ENCODE measurements at regions not wholly inside any gene's neighbourhood (a gene's known extent, or its start where the extent isn't known, plus 50 kb on each side); places are given as distances from the start of the nearest gene placed in this dataset.

DNA sequence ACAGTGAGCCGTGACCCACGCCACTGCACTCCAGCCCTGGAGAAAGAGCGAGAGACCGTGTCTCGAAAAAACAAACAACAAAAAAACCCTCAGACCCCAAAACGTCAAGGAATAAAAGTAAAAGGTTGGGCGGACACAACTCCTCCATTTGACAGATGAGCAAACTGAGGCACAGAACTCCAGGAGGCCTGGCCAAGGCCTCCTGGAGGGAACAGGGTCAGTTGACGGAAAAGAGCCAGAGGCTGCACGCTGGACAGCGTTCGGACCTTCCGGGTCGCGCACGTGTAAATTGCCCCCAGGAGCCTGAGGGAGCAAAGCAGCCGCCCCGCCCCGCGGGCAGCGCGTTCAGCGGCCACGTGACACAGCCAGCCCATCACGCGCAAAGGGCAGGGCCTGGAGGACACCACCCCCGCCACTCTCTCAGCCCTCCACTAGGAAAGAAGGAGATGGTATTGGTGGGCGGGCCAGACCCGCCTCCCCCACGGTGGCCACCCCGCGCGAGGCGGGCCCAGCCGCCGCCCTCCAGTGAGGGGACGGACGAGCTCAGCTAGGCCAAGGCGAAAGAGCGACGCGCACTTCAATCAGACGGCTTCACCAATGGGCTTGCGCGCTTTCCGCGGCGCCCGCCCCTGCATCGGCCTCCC is 81.5 kb downstream of the PTPDC1 start:
- Histone ChIP-seq H3K4me1 (ENCODE audit: insufficient read depth, poor library complexity, severe bottlenecking) (peaks cover 20% of the 10 kb centered on the region), H3K27me3 (ENCODE audit: insufficient read depth, poor library complexity, severe bottlenecking) (no peaks in the 10 kb centered on the region)

DNA sequence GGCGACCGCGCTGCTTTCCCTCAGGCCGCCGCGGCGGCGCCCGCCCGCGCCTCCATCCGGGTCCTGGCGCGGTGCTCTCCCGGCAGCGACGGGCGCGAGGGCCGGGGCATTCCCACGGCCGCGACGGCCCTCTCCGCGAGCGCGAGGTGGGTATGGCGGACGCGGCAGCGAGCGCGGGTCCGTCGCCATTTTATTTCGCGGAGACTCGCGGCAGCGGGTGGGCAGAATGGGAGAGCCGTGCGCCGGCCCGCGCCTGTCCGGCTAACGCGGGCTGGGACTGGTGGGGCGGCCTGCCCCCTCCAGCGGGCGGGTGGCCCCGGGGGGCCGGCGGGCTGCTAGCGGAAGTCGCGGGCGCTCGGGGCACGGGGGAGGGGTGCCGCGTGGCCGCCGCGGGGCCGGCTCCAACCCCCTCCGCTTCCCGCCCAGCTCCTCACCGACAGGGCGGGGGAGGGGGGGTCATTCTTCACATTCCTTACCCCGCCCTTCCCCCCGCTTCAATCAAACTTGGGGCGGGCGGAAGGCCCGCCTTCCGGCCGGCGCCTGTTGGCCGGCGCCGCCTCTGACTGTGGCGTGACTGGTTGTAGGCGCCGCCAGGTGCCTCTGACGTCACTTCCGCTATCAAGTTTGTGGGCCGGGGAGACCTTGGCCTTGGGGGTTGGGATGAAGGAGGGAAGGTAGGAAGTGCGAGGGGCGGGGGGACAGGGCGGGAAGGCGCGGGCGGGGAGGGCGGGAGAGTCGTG is 82.1 kb downstream of the PTPDC1 start:
- no peaks in the 10 kb centered on the region for H3K9me3 ChIP-seq (ENCODE audit: severe bottlenecking)

More for the DNA sequence above, 81.5 kb downstream of the PTPDC1 start:
- ATAC-seq (ENCODE audit: low read depth) (peak; percentile 92), DNase-seq (ENCODE audit: low spot score) (peak; percentile 97)
- TF ChIP-seq, protein P1, sequence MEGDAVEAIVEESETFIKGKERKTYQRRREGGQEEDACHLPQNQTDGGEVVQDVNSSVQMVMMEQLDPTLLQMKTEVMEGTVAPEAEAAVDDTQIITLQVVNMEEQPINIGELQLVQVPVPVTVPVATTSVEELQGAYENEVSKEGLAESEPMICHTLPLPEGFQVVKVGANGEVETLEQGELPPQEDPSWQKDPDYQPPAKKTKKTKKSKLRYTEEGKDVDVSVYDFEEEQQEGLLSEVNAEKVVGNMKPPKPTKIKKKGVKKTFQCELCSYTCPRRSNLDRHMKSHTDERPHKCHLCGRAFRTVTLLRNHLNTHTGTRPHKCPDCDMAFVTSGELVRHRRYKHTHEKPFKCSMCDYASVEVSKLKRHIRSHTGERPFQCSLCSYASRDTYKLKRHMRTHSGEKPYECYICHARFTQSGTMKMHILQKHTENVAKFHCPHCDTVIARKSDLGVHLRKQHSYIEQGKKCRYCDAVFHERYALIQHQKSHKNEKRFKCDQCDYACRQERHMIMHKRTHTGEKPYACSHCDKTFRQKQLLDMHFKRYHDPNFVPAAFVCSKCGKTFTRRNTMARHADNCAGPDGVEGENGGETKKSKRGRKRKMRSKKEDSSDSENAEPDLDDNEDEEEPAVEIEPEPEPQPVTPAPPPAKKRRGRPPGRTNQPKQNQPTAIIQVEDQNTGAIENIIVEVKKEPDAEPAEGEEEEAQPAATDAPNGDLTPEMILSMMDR (IDR thresholded peaks at IDR 0.05; ENCODE audit: poor library complexity, severe bottlenecking) = no peak
- Histone ChIP-seq H3K36me3 (ENCODE audit: low read depth) (peaks cover 36% of the 10 kb centered on the region), H3K27ac (ENCODE audit: poor library complexity, severe bottlenecking) (peak overlapping the region; percentile 87), H3K4me3 (ENCODE audit: severe bottlenecking) (peak overlapping the region; percentile 97), H3K9me3 (ENCODE audit: severe bottlenecking) (no peaks in the 10 kb centered on the region)

DNA sequence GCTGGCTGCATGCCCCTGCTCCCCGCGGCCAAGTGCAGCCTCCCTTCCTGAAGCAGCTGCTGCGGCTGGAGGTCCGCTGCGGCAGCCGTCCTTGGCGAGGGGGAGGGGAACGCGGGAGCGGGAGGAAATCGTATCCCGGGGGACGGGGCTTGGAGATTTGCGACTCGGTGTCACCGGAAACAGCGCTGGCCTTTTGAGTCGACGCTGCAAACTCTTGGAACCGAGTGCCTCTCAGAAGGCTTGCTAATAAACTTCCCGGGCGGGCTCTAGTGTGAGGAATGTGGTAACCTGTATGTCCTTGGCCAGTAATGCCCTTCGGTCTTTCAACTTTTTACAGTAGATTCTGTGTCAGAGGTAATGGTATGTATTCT is 82.7 kb downstream of the PTPDC1 start:
- H3K36me3 ChIP-seq (ENCODE audit: low read depth) = peaks cover 49% of the 10 kb centered on the region
- H3K4me3 ChIP-seq (ENCODE audit: severe bottlenecking) = peak overlapping the region; percentile 58
- DNase-seq (ENCODE audit: low spot score) (no peak), ATAC-seq (ENCODE audit: low read depth) (peak; percentile 28)
- H3K4me1 ChIP-seq (ENCODE audit: insufficient read depth, poor library complexity, severe bottlenecking) = peaks cover 26% of the 10 kb centered on the region
- TF ChIP-seq, protein P1 (IDR thresholded peaks at IDR 0.05; ENCODE audit: poor library complexity, severe bottlenecking) = no peak
- H3K27me3 ChIP-seq (ENCODE audit: insufficient read depth, poor library complexity, severe bottlenecking) = no peaks in the 10 kb centered on the region
- H3K9me3 ChIP-seq (ENCODE audit: severe bottlenecking) = no peaks in the 10 kb centered on the region
- H3K27ac ChIP-seq (ENCODE audit: poor library complexity, severe bottlenecking) = peak overlapping the region; percentile 87

More for the DNA sequence above, 82.1 kb downstream of the PTPDC1 start:
- peak; percentile 59 for ATAC-seq (ENCODE audit: low read depth)
- DNase-seq (ENCODE audit: low spot score) = peak; percentile 98
- Histone ChIP-seq H3K4me1 (ENCODE audit: insufficient read depth, poor library complexity, severe bottlenecking) (peaks cover 23% of the 10 kb centered on the region), H3K4me3 (ENCODE audit: severe bottlenecking) (peak overlapping the region; percentile 97), H3K27ac (ENCODE audit: poor library complexity, severe bottlenecking) (peak overlapping the region; percentile 87), H3K36me3 (ENCODE audit: low read depth) (peaks cover 43% of the 10 kb centered on the region), H3K27me3 (ENCODE audit: insufficient read depth, poor library complexity, severe bottlenecking) (no peaks in the 10 kb centered on the region)
- TF ChIP-seq, protein P1 (IDR thresholded peaks at IDR 0.05; ENCODE audit: poor library complexity, severe bottlenecking) = no peak

DNA sequence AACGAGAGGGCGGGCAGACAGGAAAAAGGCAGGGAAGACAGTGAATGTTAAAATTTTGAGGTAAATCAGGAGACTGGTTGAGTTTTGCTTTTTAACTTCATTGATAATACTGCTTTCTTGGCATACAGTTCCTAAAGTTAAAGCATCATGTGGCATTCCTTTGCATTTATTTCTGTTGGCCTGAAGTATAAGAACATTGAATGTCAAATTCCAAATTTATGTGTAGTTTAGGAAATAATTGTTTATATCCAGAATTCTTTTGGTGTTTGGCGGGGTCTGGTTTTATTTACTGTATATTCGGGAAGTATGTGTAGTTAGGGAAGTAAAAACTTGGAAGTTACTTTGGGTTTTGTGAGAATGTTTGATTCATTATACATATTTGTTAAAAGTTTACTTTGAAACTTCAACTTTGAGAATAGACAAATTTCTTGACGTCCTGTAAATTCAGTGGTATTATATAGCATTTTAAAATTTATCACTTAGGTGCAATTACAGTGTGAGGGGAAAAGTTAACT is 83.2 kb downstream of the PTPDC1 start:
- TF ChIP-seq, protein P1 (IDR thresholded peaks at IDR 0.05; ENCODE audit: poor library complexity, severe bottlenecking) = no peak
- Histone ChIP-seq H3K4me3 (ENCODE audit: severe bottlenecking) (peak overlapping the region; percentile 58), H3K4me1 (ENCODE audit: insufficient read depth, poor library complexity, severe bottlenecking) (peaks cover 30% of the 10 kb centered on the region), H3K36me3 (ENCODE audit: low read depth) (peaks cover 53% of the 10 kb centered on the region), H3K27ac (ENCODE audit: poor library complexity, severe bottlenecking) (peak overlapping the region; percentile 87), H3K9me3 (ENCODE audit: severe bottlenecking) (no peaks in the 10 kb centered on the region), H3K27me3 (ENCODE audit: insufficient read depth, poor library complexity, severe bottlenecking) (no peaks in the 10 kb centered on the region)
- ATAC-seq (ENCODE audit: low read depth) = no peak
- DNase-seq (ENCODE audit: low spot score) = no peak

Data from RWPE2 (cell line).